Hindlimb muscle (tissue), 1 donor: ENCODE measurements at regions not wholly inside any gene's neighbourhood (a gene's known extent, or its start where the extent isn't known, plus 50 kb on each side); places are given as distances from the start of the nearest gene placed in this dataset.
A peak's percentile ranks its signal among the peaks of the same experiment; 100 is the strongest.

ENCODE experiments used
- DNase-seq: peaks from one replicate; pipeline ENCODE4 v3.0.0-alpha.2; 2013

DNA sequence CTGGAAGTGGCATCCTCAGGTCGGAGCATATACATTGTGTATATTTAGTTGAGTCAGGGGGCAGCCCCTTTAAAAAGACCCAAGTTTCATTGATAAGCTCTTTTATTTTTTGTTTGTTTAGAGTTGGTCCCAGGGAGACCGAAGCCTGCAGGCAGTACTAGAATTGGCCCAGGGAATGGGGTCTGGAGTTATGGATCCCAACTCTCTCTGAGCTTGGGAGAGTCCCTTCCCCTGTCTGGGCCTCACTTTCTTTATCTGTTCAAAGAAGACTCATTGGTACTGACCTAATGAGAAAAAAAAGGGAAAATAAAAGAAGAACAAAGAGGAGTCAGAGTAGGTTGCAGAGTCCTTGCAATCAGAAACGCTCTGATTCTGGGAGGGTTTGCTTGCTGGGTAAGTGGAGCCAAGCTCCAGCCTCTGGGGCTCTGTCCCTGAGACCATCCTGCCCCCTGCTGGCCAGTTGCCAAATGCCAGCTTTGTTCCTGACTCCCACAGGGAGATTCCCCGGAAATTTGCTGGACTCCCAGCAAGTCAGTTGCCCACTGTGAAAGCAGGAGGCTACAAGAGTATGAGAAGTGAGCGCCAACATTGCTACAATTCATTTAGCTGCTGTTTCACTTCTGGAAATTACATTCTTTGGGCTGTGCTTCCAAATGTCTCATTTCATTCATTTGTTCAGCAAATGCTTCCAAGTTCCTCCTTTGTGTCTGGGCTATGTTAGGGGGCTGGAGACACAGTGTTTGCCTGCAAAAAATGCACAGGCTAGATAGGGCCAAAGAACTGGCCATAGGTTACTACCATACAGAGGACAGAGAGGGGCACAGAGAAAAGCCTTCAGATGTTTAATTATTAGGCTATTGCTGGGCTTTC is 156.2 kb downstream of the MELK start:
- DNase-seq = peak; percentile 8

DNA sequence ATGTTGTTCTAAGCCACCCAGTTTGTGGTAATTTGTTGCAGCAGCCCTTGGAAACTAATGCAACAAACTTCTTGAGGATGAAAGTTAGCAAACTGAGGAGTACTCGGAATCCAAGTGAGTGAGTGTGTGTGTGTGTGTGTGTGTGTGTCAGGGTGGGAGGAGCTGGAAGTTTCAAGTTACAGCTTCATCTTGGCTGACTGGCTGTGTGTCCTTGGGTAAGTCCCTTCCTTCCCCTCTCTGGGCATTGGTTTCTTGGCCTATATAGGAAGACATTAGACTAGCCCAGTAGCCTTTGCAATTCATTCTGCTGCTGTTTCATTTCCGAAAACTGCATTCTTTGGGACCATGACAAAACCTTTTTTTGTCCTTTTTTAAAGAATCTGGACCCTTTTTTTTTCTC is 157.2 kb downstream of the MELK start:
- DNase-seq = no peak

DNA sequence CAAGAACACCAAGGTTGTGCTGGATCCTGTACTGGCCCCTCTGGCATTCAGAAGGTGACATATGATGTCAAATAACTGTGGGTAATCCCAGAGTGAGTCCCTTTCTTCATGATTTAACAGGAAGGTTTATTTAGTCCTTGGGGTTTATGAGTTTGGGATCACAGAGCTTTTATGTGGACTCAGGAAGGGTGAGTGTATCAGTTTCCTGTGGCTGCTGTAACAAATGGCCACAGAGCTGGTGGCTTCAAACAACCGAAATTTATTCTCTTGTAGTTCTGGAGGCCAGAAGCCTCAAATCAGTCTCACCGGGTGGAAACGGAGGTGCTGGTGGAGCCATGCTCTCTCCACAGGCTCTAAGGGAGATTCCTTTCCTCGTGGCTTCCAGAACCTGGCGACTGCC is 157.7 kb downstream of the MELK start:
- DNase-seq = no peak

- no peak for DNase-seq
These were observed 158.6 kb downstream of the MELK start for GRCh38 chr9:36731068-36731956.

- no peak for DNase-seq
These were observed 162.0 kb downstream of the MELK start for GRCh38 chr9:36734737-36735136.

DNA sequence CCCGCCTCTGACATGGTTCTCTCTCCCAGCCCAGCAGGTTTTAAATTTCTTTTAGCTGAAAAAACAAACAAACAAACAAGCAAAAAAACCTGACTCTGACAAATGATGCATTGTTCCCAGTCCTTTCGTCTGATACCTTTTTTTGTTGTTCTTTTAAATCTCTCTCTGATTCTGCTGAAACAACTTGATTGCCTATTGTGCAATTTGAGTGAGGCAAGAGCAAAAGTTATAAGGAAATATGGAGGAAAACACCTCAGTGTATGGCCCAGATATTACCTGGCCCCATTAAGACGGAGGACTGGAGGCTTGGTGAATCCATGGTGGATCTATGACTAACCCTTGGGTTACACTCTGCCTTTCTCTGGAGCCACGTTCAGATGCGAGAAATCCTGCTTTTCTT is 164.0 kb downstream of the MELK start:
- DNase-seq = no peak

DNA sequence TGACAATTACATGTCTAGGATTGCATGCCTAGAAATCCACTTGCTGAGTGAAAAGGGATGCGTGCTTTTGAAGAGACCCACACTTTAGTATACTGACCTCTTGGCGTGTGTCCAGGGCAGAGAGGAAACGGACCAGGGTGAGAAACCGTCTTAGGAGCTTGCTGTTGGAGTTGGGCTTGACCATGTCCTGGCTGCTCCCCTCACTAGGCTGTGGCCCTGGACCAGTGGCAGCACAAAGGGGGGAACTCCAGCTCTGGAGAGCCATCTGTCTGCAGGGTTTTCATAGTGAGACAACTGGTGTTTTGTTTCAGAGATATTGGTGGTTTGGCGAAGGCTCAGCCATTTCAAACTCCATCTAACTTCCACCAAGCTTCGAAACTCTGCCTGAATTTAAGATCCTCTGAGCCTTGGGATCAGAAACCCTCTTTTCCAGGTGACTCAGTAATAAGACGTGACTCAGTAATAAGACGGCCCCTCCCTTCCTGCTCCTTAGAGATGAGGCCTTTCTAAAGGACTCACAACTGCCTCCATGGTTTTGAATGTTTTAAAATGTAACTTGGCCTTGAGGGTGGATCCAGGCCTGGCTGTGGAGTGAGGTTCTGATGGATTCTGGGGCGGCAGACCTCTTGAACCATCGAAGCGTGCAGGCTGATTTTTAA is 165.8 kb downstream of the MELK start:
- no peak for DNase-seq

GRCh38 chr9:36739373-36740116 is 166.8 kb downstream of the MELK start:
- DNase-seq = no peak

- no peak for DNase-seq
These were observed 169.6 kb downstream of the MELK start for GRCh38 chr9:36742264-36742663.

- no peak for DNase-seq
These were observed 172.0 kb downstream of the MELK start for GRCh38 chr9:36744678-36745077.

DNA sequence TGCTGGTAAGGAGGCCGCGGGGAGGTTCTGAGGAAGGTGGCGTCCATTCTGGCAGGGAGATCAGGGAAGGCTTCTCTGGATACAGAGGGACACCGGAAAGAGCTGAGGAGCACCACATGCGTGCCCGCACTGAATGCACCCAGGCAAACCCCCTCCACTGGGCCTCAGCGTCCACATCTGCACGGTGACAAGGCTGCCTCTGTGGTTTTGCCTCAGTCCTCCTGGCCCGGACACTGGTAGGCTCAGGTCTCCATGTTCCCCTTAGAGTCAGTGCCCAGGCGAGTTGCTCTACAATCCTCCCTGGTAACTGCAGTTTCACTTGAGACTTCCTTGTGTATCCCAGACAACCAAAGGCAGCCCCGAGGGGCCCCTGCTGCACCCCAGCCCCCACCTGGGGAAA is 173.3 kb downstream of the MELK start:
- no peak for DNase-seq

DNA sequence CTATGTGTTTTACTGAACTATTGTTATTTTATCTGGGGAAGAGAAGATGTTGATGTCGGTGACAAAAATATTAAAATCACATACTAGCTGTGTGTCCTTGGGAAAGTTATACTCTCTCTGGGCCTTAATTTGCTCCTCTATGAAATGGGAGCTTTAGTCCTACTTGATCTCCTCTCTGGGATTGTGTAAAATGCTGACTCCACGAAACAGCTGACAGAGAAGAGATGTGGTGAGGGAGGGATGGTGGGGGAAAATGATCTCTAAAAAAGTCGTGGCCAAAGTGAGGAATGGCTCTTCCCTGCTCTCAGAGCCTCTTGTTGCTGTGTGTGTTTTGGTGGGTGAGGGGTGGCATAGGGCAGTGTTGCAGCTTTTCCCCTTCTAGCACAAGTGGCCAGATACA is 173.7 kb downstream of the MELK start:
- no peak for DNase-seq

GRCh38 chr9:36748322-36748899 is 175.7 kb downstream of the MELK start:
- DNase-seq = peak; percentile 36

DNA sequence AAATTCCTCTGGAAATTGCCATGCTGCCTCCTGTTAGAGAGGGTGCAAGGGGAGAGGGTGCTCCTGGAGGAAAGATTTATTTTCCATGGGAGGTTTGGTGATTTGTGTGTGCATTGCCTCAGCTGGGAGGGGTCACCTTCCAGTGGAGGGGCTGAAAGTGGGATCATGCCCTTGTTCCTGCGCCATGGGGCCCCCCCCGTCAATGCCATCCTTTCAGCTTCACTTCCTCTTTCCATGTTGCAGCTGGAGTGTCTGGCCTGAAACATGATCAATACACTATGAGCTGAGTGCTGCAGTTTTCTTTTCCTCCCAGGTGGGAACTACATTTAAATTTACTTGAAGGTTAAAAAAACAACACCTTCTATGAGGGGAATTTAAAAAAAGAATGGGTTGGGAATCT is 176.8 kb downstream of the MELK start:
- no peak for DNase-seq

DNA sequence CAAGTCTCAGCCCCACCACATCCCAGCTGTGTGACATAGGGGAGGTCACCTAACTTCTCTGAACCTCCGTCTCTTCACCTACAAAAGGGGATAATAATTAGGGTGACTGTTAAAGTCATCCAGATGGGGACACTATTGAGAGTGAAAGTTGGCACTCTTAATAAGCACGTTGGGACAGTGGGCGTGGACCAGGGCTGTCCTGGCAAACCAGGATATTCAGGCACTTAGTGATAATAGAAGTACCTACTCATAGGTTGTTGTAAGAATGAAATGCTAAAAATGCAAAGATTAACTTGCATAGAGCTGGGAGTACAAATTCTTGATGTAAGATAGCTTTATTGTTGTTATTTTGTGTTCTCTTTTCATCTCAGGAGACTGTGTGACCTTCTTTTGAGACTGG is 177.9 kb downstream of the MELK start:
- DNase-seq = no peak

GRCh38 chr9:36755019-36755418 is 182.3 kb downstream of the MELK start:
- DNase-seq = no peak

- DNase-seq = no peak
These were observed 186.4 kb downstream of the MELK start for GRCh38 chr9:36759141-36759540.

GRCh38 chr9:36759976-36760375 is 187.3 kb downstream of the MELK start:
- DNase-seq = no peak

- no peak for DNase-seq
These were observed 188.1 kb downstream of the MELK start for GRCh38 chr9:36760667-36761420.

- DNase-seq = no peak
These were observed 190.3 kb downstream of the MELK start for GRCh38 chr9:36762958-36763357.

DNA sequence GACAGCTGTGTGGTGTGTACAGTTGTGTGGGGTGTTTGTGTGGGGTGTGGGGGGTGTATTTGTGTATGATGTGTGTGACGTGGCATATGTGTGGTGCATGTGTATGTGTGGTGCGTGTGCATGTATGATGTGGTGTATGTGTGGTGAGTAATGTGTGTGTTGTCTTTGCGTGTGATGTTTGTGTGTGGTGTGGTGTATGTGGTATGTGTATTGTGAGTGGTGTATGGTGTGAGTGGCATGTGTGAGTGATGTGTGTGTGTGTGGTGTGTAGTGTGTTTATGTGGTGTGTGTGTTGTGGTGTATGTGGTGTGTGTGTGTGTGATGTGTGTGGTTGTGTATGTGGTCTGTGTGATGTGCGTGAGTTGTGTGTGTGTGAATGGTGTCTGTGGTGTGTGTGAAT is 191.1 kb downstream of the MELK start:
- DNase-seq = no peak
